Activated CD4-positive, alpha-beta T cell treated with anti-CD3 and anti-CD28 coated beads, Interleukin-2, amount 50 U/mL, for 4 hours (primary cell): ENCODE measurements at regions not wholly inside any gene's neighbourhood (a gene's known extent, or its start where the extent isn't known, plus 50 kb on each side); places are given as distances from the start of the nearest gene placed in this dataset.
"Not testable (repeated sequence)": the region's sequence is repeated elsewhere in the genome, so short reads cannot be mapped to it uniquely, and the experiment has no call there.

Experiments
- DNase-seq, 2 experiments: peaks; one replicate each; pipeline ENCODE4 v3.0.0-alpha.2; 2020

DNA sequence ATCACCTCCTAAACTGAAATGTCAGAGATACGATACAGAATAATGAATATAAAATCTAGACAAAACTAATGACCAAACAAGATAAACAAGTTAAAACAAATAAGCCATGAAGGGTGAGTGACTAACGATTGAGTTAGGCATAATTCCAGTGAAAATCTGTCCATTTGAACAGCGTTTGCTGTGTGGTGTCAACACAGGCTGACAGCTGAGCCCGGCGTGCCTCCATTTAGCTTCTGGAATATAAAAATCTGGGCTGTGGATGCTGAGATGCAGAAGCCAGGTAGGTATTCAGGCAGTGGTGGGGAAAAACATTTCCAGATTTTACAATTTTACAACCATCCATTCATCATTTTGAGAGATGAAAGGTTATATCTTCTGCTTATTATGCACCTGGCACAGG, 2041.4 kb upstream of the CELF4 start:
- DNase-seq = no peak

DNA sequence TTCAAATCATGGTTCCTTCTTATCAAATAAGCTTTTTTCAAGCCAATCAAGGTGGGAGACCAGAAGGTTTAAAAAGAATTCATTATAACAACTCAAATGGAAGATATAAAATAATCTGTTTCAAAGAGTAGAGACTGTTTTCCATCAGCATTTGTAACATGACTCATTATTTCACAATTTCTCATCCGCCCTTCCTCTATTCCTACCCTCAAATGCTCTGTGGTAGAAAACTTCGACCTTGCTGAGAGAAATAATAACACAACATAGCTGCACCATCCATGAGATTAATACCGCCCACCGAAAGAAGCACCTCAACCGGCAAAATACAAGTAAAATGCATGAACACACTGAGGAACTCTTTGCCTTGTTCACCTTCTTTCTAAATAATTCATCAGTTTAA, 2039.2 kb upstream of the CELF4 start:
- no peak for DNase-seq

DNA sequence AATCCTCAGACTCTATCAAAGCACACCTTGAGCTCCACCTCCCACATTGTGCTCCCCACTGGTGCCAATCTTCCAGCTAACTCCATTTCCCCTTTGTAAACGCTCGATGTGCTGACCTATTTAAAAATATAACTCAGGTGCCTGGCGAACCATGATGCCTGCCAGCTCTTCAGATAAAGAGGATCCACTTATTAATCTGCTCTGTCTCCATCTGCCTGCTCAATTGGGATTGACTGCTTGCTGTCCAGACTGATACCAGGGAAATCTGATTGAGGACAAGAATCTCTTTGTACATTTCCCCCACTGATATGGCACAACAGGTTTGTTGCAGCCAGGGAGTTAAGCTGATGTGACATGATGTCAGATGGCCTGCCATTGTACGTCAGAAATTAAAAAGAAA, 2036.5 kb upstream of the CELF4 start:
- no peak for DNase-seq

DNA sequence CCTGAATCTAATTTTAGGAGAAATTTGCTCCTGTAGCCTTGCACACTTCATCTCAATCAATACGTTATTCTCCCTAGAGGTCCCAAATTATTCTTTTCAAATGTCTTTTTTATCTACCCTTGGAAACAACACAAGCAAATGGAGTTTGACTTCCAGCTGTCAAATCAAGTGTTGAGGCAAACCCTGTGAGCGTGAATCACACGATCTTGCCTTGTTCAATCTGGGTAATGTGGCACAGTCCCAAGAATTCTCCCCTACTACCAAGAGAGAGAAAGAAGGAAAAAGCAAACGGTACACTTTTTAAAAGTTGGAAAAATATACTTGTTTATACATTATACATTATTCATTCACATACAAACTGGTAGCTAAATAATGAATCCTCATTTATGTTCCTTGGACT, 2035.3 kb upstream of the CELF4 start:
- no peak for DNase-seq

- no peak for DNase-seq
These were observed 2033.7 kb upstream of the CELF4 start for GRCh38 chr18:39599251-39599650.

- no peak for DNase-seq
These were observed 2031.3 kb upstream of the CELF4 start for GRCh38 chr18:39596891-39597290.

DNA sequence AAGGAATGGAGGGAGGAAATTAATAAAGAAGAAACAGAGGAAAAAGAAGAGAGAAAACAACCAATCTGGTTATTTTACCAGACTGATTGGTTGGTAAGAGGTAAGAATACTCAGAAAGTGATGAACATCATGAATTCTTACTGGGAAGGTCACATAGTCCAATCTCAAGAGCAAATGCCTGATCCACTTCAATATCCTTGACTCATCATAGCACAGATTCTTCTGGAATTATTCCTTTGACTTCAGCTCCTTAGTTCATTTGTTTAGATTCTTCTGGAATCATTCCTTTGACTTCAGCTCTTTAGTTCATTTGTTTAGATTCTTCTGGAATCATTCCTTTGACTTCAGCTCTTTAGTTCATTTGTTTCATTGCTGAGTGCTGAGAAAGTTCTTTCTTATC, 2030.6 kb upstream of the CELF4 start:
- no peak for DNase-seq

GRCh38 chr18:39594206-39594605, 2028.6 kb upstream of the CELF4 start:
- no peak for DNase-seq

DNA sequence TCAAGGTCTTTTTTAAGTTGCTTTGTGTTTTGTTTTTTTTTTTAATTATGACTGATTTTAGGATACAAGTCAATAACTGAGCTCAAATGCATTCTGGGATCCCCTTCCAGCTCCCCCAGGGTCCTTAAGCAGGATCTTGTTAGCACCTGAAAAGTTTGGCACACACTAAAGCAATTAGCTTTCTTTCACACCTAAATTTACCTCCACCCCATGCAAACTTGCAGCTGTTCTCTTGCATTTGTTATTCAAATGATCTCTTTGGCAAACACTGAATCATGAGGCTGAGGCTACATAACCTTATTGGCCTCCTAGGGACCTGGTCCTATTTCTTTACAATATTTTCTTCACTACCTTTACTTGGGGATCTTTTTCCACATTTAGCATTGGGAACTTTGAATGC, 2026.1 kb upstream of the CELF4 start:
- no peak for DNase-seq

- no peak for DNase-seq
These were observed 2023.9 kb upstream of the CELF4 start for GRCh38 chr18:39589496-39589895.

DNA sequence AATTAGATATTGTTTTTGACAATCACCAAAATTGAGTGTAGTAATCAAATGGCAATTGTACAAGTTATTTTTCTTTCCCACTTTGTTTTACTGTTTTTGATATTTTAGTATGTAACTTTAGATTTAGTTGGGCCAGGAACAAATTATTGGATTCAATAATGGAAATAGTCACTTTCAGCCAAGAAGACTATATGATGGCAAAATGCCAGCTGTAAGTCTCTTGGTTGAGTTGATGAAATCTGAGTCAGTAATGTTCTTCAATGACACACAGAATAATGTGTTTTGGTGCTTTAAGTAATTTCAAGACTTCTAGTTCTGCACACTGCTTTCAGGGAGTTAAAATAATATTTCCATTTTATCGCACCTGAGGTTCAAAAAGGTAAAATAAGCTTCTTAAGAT, 2022.0 kb upstream of the CELF4 start:
- DNase-seq = no peak

DNA sequence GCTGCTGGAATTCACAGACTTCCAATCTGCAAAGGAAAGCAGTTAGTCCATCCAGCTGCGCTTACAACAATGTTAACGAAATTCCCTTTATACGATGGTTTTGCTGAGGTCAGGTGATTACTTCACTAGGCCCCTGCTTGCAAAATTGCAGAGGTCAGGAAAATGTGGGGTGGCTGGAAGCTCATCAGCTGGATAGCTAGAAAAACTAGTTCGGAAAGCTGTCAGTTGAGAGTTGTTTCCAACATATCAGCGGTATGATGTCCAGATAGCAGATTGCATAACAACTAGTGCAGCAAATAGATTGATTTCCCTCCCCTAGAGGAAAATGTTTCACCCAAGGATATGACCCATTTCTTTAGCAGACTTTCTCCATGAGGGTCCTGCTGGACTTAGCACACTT, 2021.1 kb upstream of the CELF4 start:
- DNase-seq = no peak

GRCh38 chr18:39574897-39575296, 2009.3 kb upstream of the CELF4 start:
- DNase-seq = no peak

- DNase-seq = no peak
These were observed 2005.9 kb upstream of the CELF4 start for GRCh38 chr18:39571511-39571910.

- DNase-seq = not testable (repeated sequence)
These were observed 2000.1 kb upstream of the CELF4 start for GRCh38 chr18:39565551-39566230.

- no peak for DNase-seq
These were observed 1999.1 kb upstream of the CELF4 start for GRCh38 chr18:39564716-39565115.

GRCh38 chr18:39561126-39561525, 1995.5 kb upstream of the CELF4 start:
- DNase-seq = no peak

DNA sequence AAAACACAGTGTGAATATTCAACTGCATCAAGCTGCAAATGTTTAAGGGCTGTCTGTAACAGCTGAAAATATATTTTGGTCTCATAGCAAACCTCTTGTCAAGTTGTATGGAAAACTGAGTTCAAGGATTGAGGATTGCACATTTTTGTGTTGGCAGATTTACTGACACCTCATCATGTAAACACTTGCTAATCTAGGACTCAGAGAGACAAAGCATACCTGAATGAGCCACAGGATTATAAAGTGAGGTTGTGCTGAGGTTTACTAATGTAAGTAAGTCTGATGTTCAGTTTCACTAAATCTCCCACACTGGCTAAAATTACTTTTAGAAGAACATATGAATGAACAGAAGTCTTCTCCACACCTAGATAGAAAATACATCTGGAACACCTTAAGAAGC, 1993.1 kb upstream of the CELF4 start:
- DNase-seq = no peak

DNA sequence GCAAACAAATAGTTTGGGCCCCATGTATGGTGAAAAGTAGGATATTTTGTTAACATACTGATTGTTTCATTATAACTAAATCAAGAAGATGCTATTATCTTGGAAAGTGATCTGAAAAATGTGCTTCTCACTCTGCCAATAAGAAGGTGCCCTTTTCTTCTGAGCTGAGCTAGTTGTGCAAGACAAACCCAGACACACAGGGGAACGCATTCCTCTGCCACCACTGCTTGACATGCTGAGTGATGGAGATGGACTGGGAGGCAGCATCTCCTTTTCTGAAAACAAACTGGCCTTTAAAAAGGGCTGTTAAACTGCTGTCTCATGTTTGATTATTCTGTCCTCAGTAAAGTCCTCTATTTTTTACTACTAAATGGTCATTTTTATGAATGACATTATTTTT, 1989.9 kb upstream of the CELF4 start:
- DNase-seq = no peak

DNA sequence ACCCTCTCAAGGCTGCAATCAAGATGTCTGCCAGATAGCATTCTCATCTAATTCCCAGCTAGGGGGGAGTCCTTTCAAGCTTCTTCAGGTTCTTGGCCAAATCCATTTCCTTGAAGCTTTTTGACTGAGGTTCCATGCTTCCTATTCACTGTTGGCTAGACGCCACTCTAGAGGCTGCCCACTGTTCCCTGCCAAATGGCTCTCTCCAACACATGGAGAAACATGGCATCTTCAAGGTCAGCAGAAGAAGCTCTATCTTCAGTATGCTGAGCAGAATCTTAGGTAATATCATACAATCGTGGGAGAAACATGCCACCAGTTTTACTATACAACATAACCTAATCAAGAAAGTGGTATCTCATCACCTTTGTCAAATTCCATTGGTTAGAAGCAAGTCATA, 1985.1 kb upstream of the CELF4 start:
- no peak for DNase-seq

GRCh38 chr18:39549144-39549543, 1983.5 kb upstream of the CELF4 start:
- no peak for DNase-seq

DNA sequence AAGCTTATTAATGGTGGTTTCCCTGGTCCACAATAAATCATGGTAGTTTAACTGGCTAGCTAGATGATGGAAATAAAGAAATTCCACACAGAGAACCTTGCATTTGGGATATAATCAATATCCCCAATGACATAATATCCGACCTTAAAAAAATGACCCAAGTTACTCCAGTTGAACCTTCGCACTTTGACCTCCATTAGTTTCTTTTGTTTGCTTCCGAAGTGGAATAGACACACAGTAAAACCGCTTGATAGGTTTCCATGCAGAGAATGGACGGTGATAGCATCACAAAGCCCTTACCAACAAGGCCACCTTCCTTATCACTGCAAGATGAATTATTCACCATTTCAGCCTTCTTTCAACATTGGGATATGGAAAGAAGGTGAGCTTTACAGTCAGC, 1966.1 kb upstream of the CELF4 start:
- DNase-seq = no peak

- no peak for DNase-seq
These were observed 1963.8 kb upstream of the CELF4 start for GRCh38 chr18:39529358-39529757.

DNA sequence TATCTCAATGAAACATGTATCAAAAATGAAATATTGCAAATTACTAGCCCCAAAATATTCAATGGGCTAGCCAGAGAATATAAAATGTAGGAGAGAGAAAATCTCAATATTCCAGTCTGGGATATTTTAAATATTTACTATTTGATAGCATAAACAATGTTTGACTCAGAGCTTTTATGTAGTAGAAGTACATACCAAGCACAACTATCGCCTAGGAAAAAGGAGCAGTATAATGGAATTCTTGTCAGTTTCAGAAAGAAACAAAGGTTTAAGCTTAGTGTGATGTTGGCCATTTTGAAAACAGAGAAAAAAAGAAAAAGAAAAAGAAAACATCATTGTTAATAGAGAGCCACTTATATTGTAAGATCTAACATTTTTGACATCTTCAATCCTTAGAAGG, 1961.9 kb upstream of the CELF4 start:
- DNase-seq = no peak

- DNase-seq = no peak
These were observed 1958.8 kb upstream of the CELF4 start for GRCh38 chr18:39524370-39524769.

DNA sequence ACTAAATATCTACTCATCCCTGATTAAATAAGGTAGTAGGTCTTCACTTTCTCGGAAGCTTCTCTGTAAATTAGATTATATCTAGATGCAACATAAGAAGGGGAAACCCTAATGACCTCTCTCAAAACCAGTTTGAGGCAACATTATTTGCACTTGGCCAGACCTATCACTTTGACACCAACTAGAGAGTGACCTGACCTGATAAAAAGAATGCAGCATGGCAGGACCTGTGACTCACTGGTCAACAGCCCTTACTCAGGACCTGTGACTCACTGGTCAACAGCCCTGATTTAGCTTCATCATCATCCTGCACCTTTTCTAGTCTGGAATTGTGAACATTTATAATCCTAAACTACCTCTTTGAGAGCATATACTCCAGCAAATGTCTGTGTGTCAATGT, 1957.7 kb upstream of the CELF4 start:
- DNase-seq = no peak
